Fibroblast of skin of right quadriceps (primary cell): ENCODE measurements at regions not wholly inside any gene's neighbourhood (a gene's known extent, or its start where the extent isn't known, plus 50 kb on each side); places are given as distances from the start of the nearest gene placed in this dataset.
"Not testable (repeated sequence)": the region's sequence is repeated elsewhere in the genome, so short reads cannot be mapped to it uniquely, and the experiment has no call there.

Experiments used
- DNase-seq: peaks from one replicate; pipeline ENCODE4 v3.0.0-alpha.2; 2013

GRCh38 chr20:53891306-53891894, 179.0 kb downstream of the BCAS1 start:
- DNase-seq: peak; percentile 72

GRCh38 chr20:53890443-53891305, 179.7 kb downstream of the BCAS1 start:
- DNase-seq: no peak

- DNase-seq: no peak
Observed at GRCh38 chr20:53889411-53890148, 180.8 kb downstream of the BCAS1 start.

GRCh38 chr20:53888951-53889350, 181.4 kb downstream of the BCAS1 start:
- no peak for DNase-seq

DNA sequence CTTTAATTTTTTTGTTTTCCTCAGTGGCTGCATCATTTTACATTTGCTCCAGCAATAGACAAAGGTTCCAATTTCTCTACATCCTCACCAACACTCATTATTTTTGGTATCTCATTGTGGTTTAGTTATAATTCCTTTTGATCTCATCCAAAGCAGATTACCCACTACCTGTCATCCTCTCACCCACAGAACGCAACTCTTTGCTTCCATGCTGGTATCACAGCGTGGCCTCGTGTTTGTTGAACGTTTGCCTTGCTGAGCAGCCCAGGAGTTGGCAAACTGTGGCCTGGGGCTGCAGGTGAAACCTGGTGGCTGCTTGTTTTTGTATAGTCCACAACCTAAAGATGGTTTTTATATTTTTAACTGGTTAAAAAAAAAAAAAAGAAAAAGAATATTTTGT, 181.9 kb downstream of the BCAS1 start:
- DNase-seq: no peak

DNA sequence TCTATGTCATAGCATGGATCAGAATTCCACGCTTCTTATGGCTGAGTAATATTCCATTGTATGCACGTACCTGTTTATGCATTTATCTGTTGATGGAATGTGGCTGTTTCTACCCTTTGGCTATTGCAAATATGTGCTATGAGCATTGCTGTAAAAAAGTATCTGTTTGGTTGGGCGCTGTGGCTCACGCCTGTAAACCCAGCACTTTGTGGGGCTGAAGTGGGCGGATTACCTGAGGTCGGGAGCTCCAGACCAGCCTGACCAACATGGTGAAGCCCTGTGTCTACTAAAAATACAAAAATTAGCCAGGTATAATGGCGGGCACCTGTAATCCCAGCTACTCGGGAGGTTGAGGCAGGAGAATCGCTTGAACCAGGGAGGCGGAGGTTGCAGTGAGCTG, 182.4 kb downstream of the BCAS1 start:
- no peak for DNase-seq

DNA sequence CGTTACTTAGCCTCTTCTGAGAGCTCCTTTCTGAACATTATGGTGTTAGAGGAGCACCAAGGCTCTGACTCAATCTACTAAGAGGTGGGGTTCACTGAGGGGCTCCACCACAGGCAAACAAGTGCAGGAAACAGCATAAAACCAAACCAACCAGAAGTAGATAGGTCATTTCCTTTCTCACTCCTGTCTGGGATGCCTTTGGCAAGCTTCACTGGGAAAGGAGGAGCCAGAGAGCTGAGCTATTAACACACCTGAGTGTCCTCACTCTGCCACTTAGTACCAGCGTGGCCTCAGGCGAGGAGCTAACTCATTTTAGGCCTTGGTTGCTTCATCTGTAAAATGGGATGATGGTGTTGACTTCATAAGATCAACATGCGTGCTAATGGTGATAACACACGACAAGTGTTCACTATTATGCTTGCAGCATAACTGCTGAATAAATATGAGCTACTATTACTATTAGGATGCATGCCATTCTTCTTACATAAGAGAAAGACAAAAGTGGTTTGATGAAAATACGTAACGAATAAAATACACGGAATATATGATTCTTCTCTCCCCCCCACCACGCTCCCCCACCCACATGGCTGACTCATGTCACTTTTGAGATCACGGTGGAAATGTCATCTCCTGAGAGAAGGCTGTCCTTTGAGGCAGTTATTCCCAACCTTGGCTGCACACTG, 185.4 kb downstream of the BCAS1 start:
- no peak for DNase-seq

DNA sequence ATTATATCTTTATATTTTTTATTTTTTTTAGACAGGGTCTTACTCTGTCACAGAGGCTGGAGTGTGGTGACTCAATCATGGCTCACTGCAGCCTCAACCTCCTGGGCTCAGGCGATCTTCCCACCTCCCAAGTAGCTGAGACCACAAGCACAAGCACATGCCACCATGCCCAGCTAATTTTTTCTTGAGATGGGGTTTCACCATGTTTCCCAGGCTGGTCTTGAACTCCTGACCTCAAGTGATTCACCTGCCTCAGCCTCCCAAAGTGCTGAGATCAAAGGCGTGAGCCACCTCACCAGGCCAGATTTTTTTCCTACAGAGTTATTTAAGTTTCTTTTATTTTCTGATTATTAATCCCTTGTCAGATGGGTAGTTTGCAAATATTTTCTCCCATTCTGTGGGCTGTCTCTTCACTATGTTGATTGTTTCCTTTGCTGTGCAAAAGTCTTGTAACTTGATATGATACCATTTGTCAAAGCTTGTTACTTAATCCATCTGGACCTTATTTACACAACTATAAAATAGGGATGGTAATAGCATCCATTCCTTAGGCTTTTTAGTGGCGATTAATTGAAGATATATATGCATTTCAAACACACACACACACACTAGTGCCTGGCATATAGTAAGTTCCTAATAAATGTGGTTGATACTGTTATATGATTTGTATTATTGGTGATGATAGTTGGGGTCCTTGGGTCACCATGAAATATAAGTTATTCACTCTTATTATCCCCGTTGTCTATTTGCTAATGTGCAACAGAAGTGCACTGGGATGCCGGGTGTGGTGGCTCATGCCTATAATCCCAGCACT, 187.1 kb downstream of the BCAS1 start:
- peak; percentile 87 for DNase-seq

- not testable (repeated sequence) for DNase-seq
Observed at GRCh38 chr20:53882438-53882986, 187.9 kb downstream of the BCAS1 start.

GRCh38 chr20:53881362-53881761, 189.0 kb downstream of the BCAS1 start:
- no peak for DNase-seq

- no peak for DNase-seq
Observed at GRCh38 chr20:53880108-53880641, 190.2 kb downstream of the BCAS1 start.

- no peak for DNase-seq
Observed at GRCh38 chr20:53879048-53879684, 191.2 kb downstream of the BCAS1 start.

- DNase-seq: peak; percentile 48
Observed at GRCh38 chr20:53878262-53879047, 191.9 kb downstream of the BCAS1 start.

GRCh38 chr20:53876956-53877355, 193.4 kb downstream of the BCAS1 start:
- no peak for DNase-seq

DNA sequence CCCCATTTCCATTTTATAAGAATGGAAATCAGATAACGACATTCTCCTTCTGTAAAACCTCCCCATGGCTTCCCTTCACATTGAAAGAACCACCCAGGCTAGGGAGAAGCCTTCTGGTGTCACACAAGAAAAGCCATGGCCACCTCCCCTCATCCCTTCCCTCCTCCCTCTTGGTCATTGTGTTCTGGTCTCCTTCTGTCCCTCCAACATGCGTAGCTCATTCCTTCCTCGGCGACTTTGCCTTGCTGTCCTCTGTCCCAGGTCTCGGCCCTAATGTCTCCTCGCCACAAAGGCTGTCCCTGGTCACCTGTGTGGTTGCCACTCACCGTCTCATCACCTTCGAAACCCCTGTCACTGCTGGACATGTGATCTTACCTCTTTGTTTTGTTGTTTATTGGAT, 193.9 kb downstream of the BCAS1 start:
- DNase-seq: no peak

GRCh38 chr20:53875452-53875851, 194.9 kb downstream of the BCAS1 start:
- DNase-seq: no peak

GRCh38 chr20:53874706-53875105, 195.7 kb downstream of the BCAS1 start:
- DNase-seq: no peak

DNA sequence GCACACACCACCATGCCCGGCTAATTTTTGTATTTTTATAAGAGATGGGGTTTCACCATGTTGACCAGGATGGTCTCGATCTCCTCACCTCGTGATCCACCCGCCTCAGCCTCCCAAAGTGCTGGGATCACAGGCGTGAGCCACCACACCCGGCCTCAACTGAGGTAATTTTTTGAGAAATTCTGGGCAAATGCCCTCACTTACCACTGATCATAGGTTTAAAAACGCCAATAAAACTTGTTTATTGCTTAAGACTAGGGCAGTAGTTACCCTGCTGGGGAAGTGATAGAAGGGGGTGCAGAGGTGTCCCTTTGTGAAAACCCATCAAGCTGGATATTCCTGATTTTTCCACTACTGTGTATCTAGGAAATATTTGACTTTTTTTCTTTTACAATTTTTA, 196.3 kb downstream of the BCAS1 start:
- DNase-seq: no peak

- DNase-seq: no peak
Observed at GRCh38 chr20:53873230-53873604, 197.2 kb downstream of the BCAS1 start.

DNA sequence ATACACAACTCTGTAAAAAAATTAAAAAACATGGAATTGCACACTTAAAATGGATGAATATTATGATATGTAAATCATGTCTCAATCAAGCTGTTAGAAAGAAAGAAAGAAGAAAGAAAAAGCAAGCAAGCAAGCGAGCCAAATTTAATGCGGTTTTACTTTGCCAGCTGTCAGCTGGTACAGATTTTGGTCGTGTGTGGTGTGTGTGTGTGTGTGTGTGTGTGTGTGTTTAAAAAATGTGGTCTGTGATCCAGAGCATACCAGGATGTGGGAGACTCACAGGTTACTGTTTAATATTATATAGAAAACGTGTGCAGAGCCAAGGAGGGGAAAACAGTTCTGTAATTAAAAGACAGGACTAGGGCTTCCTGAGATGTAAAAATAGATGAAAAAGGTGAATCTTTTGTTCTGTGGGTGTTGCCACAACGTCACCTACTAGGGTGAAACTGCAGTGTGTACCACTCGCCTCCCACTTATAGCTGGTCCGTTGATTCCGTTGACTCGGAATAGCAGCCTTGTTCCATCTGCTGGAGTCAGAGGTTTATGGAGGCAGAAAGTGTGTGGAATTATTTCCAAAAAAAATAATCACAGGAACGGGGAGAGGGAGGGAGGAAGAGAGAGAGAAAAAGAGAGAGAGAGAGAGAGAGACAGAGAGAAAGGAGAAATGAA, 197.7 kb downstream of the BCAS1 start:
- DNase-seq: peak; percentile 44
